CD14-positive monocyte (primary cell): ENCODE measurements at regions not wholly inside any gene's neighbourhood (a gene's known extent, or its start where the extent isn't known, plus 50 kb on each side); places are given as distances from the start of the nearest gene placed in this dataset.

Experiments
- DNase-seq, 3 donors: peaks; one replicate each; pipeline ENCODE4 v3.0.0-alpha.2; 2011 to 2022
- H2AFZ ChIP-seq: 2 replicates; pipeline ENCODE4 v1.6.0; 2012; ENCODE audit warnings: mild to moderate bottlenecking, low read depth, low read length, inconsistent platforms; ENCODE audit not compliant: insufficient read depth, poor library complexity, severe bottlenecking
- H3K27ac ChIP-seq, 2 donors: 1 replicate in 1 of 2; 2 replicates in 1 of 2; pipeline ENCODE4 v1.5.1; 2012 to 2013; ENCODE audit warnings: low read length in 2 of 2, control low read depth in 1 of 2, inconsistent platforms in 1 of 2, low read depth in 1 of 2, mild to moderate bottlenecking in 1 of 2
- H3K27me3 ChIP-seq, 2 donors: one replicate each; pipeline versions ENCODE4 v1.6.0 to v1.6.1; 2011 to 2013; ENCODE audit warnings: low read length in 2 of 2; ENCODE audit not compliant: control insufficient read depth in 2 of 2, insufficient read depth in 2 of 2
- H3K36me3 ChIP-seq, 2 donors: replicated peaks in 1 of 2; 1 replicate in 1 of 2; 2 replicates in 1 of 2; pipeline versions ENCODE4 v1.5.1 to v1.6.1; 2012 to 2013; ENCODE audit warnings: low read length in 2 of 2, control low read depth in 1 of 2, inconsistent platforms in 1 of 2, mild to moderate bottlenecking in 1 of 2; ENCODE audit not compliant: insufficient read depth in 2 of 2, control insufficient read depth in 1 of 2
- H3K4me1 ChIP-seq, 2 donors: 1 replicate in 1 of 2; 2 replicates in 1 of 2; pipeline versions ENCODE4 v1.5.1 to v1.6.1; 2012 to 2013; ENCODE audit warnings: low read length in 2 of 2, control low read depth in 1 of 2, inconsistent platforms in 1 of 2, mild to moderate bottlenecking in 1 of 2, moderate library complexity in 1 of 2; ENCODE audit not compliant: insufficient read depth in 2 of 2, control insufficient read depth in 1 of 2
- H3K4me2 ChIP-seq: replicated peaks from 2 replicates; pipeline ENCODE3; 2012; ENCODE audit warnings: low read length, moderate library complexity, mild to moderate bottlenecking; ENCODE audit not compliant: poor library complexity, severe bottlenecking; ENCODE audit errors: extremely low read depth
- H3K4me3 ChIP-seq, 3 experiments: fragments of 200-600 bp in 1 of 3; sonication (generic) in 1 of 3; replicated peaks in 1 of 3; 1 replicate in 2 of 3; 2 replicates in 1 of 3; pipeline ENCODE4 v1.5.1; 2011 to 2013; ENCODE audit warnings: low read length in 3 of 3, mild to moderate bottlenecking in 3 of 3, control low read depth in 2 of 3, low read depth in 2 of 3, inconsistent platforms in 1 of 3, moderate library complexity in 1 of 3
- H3K79me2 ChIP-seq: 2 replicates; pipeline ENCODE4 v1.6.0; 2012; ENCODE audit warnings: mild to moderate bottlenecking, control low read depth, inconsistent platforms, low read length, moderate library complexity; ENCODE audit not compliant: insufficient read depth
- H3K9ac ChIP-seq: 2 replicates; pipeline ENCODE4 v1.6.0; 2017; ENCODE audit warnings: low read length, mild to moderate bottlenecking; ENCODE audit not compliant: insufficient read depth, poor library complexity, severe bottlenecking
- H3K9me3 ChIP-seq, 2 donors: replicated peaks in 1 of 2; 1 replicate in 1 of 2; 2 replicates in 1 of 2; pipeline versions ENCODE4 v1.5.1 to v1.6.1; 2012 to 2013; ENCODE audit warnings: low read length in 2 of 2, control low read depth in 1 of 2; ENCODE audit not compliant: control insufficient read depth in 1 of 2, insufficient read depth in 1 of 2
- H4K20me1 ChIP-seq: 2 replicates; pipeline ENCODE4 v1.6.0; 2012; ENCODE audit warnings: mild to moderate bottlenecking, low read length, control low read depth, moderate library complexity; ENCODE audit not compliant: insufficient read depth
- H3K27ac Mint-ChIP-seq, 7 donors: one replicate each; pipeline ENCODE4 v1.8.0; 2020; ENCODE audit warnings: mild to moderate bottlenecking in 7 of 7, mixed read lengths in 7 of 7, moderate library complexity in 6 of 7, inconsistent platforms in 2 of 7
- H3K27me3 Mint-ChIP-seq, 3 donors: one replicate each; pipeline ENCODE4 v1.8.0; 2021 to 2022; ENCODE audit warnings: low read depth in 3 of 3, mild to moderate bottlenecking in 3 of 3, mixed read lengths in 3 of 3, moderate library complexity in 3 of 3, inconsistent platforms in 1 of 3
- H3K36me3 Mint-ChIP-seq, 2 donors: one replicate each; pipeline ENCODE4 v1.8.0; 2020; ENCODE audit warnings: mixed read lengths in 2 of 2, inconsistent platforms in 1 of 2, mild to moderate bottlenecking in 1 of 2
- H3K4me1 Mint-ChIP-seq: one replicate; pipeline ENCODE4 v1.8.0; 2020; ENCODE audit warnings: mild to moderate bottlenecking, mixed read lengths
- H3K4me3 Mint-ChIP-seq, 2 donors: one replicate each; pipeline ENCODE4 v1.8.0; 2020; ENCODE audit warnings: mild to moderate bottlenecking in 2 of 2, mixed read lengths in 2 of 2, moderate library complexity in 1 of 2
- H3K9me3 Mint-ChIP-seq, 7 donors: one replicate each; pipeline ENCODE4 v1.8.0; 2020 to 2022; ENCODE audit warnings: mixed read lengths in 7 of 7, mild to moderate bottlenecking in 6 of 7, moderate library complexity in 6 of 7, inconsistent platforms in 2 of 7
- WGBS: methylation state at CpG from one replicate; pipeline ENCODE4 v1.1.5; 2013; ENCODE audit warnings: missing lambda C conversion rate; ENCODE audit not compliant: insufficient coverage; 5-methylcytosine and 5-hydroxymethylcytosine counted together
- intact Hi-C, 2 donors: fragments of 100-400 bp; cut with micrococcal nuclease; formaldehyde crosslinking; loops; one replicate each; pipeline versions ENCODE4 v1.15.0 to v1.15.1; 2023
- TF ChIP-seq, protein P1 (sequence below): fragments of 200-600 bp; IDR thresholded peaks from one replicate; pipeline ENCODE4 v1.8.0; 2022; ENCODE audit warnings: antibody characterized with exemption, mild to moderate bottlenecking

GRCh38 chr5:82720213-82721086, 356.7 kb downstream of the TMEM167A start:
- H3K4me1 Mint-ChIP-seq: peaks cover 2% of the 10 kb centered on the region
- TF ChIP-seq, protein P1, sequence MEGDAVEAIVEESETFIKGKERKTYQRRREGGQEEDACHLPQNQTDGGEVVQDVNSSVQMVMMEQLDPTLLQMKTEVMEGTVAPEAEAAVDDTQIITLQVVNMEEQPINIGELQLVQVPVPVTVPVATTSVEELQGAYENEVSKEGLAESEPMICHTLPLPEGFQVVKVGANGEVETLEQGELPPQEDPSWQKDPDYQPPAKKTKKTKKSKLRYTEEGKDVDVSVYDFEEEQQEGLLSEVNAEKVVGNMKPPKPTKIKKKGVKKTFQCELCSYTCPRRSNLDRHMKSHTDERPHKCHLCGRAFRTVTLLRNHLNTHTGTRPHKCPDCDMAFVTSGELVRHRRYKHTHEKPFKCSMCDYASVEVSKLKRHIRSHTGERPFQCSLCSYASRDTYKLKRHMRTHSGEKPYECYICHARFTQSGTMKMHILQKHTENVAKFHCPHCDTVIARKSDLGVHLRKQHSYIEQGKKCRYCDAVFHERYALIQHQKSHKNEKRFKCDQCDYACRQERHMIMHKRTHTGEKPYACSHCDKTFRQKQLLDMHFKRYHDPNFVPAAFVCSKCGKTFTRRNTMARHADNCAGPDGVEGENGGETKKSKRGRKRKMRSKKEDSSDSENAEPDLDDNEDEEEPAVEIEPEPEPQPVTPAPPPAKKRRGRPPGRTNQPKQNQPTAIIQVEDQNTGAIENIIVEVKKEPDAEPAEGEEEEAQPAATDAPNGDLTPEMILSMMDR: no peak
- Histone ChIP-seq H3K9me3 (no peaks in the 10 kb centered on the region), H3K27me3 (no peaks in the 10 kb centered on the region), H4K20me1 (no peaks in the 10 kb centered on the region), H3K36me3 (no peaks in the 10 kb centered on the region), H2AFZ (no peak overlapping the region), H3K27ac (no peak overlapping the region), H3K4me2 (no peak overlapping the region), H3K9ac (no peak overlapping the region), H3K79me2 (no peaks in the 10 kb centered on the region), H3K4me3 (no peak overlapping the region), H3K4me1 (no peaks in the 10 kb centered on the region)
- no peak overlapping the region for H3K27ac Mint-ChIP-seq
- H3K27me3 Mint-ChIP-seq: peaks cover 0 to 1% (median 0%) of the 10 kb centered on the region in 3 donors
- intact Hi-C loops: no loop called here
- H3K4me3 Mint-ChIP-seq: no peak overlapping the region
- H3K9me3 Mint-ChIP-seq: peaks cover 0 to 19% (median 8%) of the 10 kb centered on the region in 7 donors
- H3K36me3 Mint-ChIP-seq: no peaks in the 10 kb centered on the region
- no peak for DNase-seq
- no CpG with 5 or more reads among the region's 6 CpGs for WGBS

DNA sequence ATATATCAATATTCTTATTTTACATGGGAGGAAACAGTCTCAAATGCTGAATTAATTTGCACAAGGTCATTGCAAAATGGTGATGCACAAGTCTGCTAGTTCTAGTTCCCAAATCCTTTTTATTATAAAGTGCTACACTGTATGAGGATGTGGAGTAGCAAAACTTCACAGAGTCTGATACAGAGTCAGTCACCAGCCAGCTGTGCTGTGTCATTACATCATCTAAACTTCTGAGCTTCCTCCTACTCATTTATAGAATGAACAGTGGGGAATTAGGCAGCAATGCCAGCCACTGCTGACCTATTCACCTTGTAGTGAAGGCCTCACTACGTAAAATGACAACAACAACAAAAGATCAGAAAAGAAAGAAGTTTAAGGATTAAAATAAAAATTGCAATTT, 357.8 kb downstream of the TMEM167A start:
- no peak overlapping the region for H3K27ac ChIP-seq
- Mint-ChIP-seq H3K27ac (no peak overlapping the region), H3K4me1 (peaks cover 2% of the 10 kb centered on the region), H3K9me3 (peaks cover 3 to 21% (median 10%) of the 10 kb centered on the region in 7 donors), H3K36me3 (no peaks in the 10 kb centered on the region), H3K4me3 (no peak overlapping the region), H3K27me3 (no peaks in the 10 kb centered on the region)
- no peaks in the 10 kb centered on the region for H3K36me3 ChIP-seq
- peak; percentile 2 to 8 (median 4) for DNase-seq
- H3K9me3 ChIP-seq: peaks cover 0 to 5% of the 10 kb centered on the region in 2 donors
- no peaks in the 10 kb centered on the region for H3K4me1 ChIP-seq
- TF ChIP-seq, protein P1: no peak
- H2AFZ ChIP-seq: no peak overlapping the region
- WGBS: no CpG with 5 or more reads among the region's 1 CpG
- no peak overlapping the region for H3K4me3 ChIP-seq
- H3K4me2 ChIP-seq: no peak overlapping the region
- H3K9ac ChIP-seq: no peak overlapping the region
- H3K27me3 ChIP-seq: no peaks in the 10 kb centered on the region
- H4K20me1 ChIP-seq: no peaks in the 10 kb centered on the region
- intact Hi-C loops: no loop called here
- no peaks in the 10 kb centered on the region for H3K79me2 ChIP-seq
